MCF 10A (cell line): ENCODE measurements at regions not wholly inside any gene's neighbourhood (a gene's known extent, or its start where the extent isn't known, plus 50 kb on each side); places are given as distances from the start of the nearest gene placed in this dataset.

ENCODE experiments used
- BruUV-seq: library from RNA; stranded (reverse); fragments of 400-500 nt; replicated peaks from 2 replicates; lab custom pipeline; 2021; lab: Mats Ljungman, UMichigan
- CTCF ChIA-PET: fragments of 300-600 bp; sonication (Branson Sonifier 250); formaldehyde crosslinking; extraction: SDS; loops from one replicate; lab custom pipeline; 2021; ENCODE audit warnings: antibody characterized with exemption, inconsistent platforms; lab: Yijun Ruan, JAX
- POLR2A ChIA-PET: fragments of 300-600, 350-650 bp; sonication (Branson Sonifier 250); formaldehyde crosslinking; extraction: SDS; loops from one replicate; lab custom pipeline; 2020; ENCODE audit warnings: antibody characterized with exemption, inconsistent platforms; lab: Yijun Ruan, JAX
- DNase-seq: peaks from one replicate; pipeline ENCODE4 v3.0.0-alpha.2; 2018; ENCODE audit not compliant: unreplicated experiment
- H3K27ac Mint-ChIP-seq: one replicate; pipeline ENCODE4 v1.8.0; 2022; ENCODE audit warnings: mild to moderate bottlenecking, low read depth, mixed read lengths; ENCODE audit not compliant: unreplicated experiment
- H3K27me3 Mint-ChIP-seq: one replicate; pipeline ENCODE4 v1.8.0; 2022; ENCODE audit warnings: mixed read lengths; ENCODE audit not compliant: insufficient read depth, unreplicated experiment
- H3K36me3 Mint-ChIP-seq: one replicate; pipeline ENCODE4 v1.8.0; 2022; ENCODE audit warnings: mild to moderate bottlenecking, moderate library complexity, mixed read lengths; ENCODE audit not compliant: insufficient read depth, unreplicated experiment
- H3K4me1 Mint-ChIP-seq: one replicate; pipeline ENCODE4 v1.8.0; 2022; ENCODE audit warnings: mixed read lengths; ENCODE audit not compliant: insufficient read depth, unreplicated experiment
- H3K4me3 Mint-ChIP-seq: one replicate; pipeline ENCODE4 v1.8.0; 2022; ENCODE audit warnings: mild to moderate bottlenecking, moderate library complexity, mixed read lengths; ENCODE audit not compliant: unreplicated experiment
- H3K9me3 Mint-ChIP-seq: one replicate; pipeline ENCODE4 v1.8.0; 2022; ENCODE audit warnings: mixed read lengths; ENCODE audit not compliant: unreplicated experiment
- CTCF ChIP-seq: fragments of 200-600 bp; IDR thresholded peaks from one replicate; pipeline ENCODE4 v1.8.0; 2022; ENCODE audit warnings: antibody characterized with exemption, mild to moderate bottlenecking; ENCODE audit not compliant: unreplicated experiment
- intact Hi-C: fragments of 100-400 bp; cut with micrococcal nuclease; formaldehyde crosslinking; loops from 2 replicates; pipeline ENCODE4 v1.14.1; 2022

DNA sequence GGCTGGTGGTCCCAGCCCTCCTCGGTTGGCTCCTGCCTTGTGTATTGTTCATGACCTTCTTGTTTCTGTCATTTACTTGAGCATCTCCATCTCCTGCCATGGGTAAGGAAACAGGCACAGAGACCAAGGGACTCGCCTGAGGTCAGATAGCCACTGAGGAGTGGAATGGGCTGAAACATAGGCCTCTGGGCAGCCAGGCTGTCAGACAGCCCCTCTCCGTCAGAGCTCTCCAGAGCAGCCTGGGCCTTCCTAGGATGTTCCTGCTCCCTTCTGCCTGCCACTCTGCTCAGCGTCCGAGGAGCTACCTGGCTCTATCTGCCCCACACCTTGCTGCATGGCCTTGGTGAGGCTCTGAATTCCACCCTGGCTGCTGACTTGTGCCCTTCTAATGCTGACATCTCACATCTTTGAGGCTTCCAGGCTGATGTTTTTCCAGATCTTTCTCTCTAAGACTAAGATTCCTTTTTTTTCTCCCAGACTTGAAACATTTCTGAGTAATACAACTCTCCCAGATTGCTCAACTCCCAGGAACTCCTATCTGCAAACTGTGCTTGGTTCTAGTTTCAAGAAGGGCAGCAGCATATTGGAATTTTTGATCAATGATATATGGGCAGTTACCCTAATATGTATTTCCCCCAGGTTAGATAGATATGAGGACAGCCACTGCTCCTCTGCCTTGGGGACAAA lies 67.7 kb downstream of the MCFD2 start:
- POLR2A ChIA-PET = interaction anchor here (0.8 to 3.2 kb wide), 7 partner anchors 8 to 202 kb away, joined by 3 to 31 read pairs (median 6); no protein-coding TSS in a partner anchor
- peak; percentile 73 for DNase-seq
- Mint-ChIP-seq H3K27ac (peak overlapping the region; percentile 70), H3K4me1 (peaks cover 56% of the 10 kb centered on the region), H3K4me3 (peak overlapping the region; percentile 47), H3K9me3 (no peaks in the 10 kb centered on the region), H3K27me3 (no peaks in the 10 kb centered on the region), H3K36me3 (no peaks in the 10 kb centered on the region)
- no TSS peak for BruUV-seq
- TF ChIP-seq CTCF = no peak
- intact Hi-C loops = no loop called here
- CTCF ChIA-PET = interaction anchor here (0.5 to 1.9 kb wide), 5 partner anchors 25 to 1024 kb away, joined by 3 to 5 read pairs (median 3); no protein-coding TSS in a partner anchor

GRCh38 chr2:46847185-46847710 lies 68.4 kb downstream of the MCFD2 start:
- no peaks in the 10 kb centered on the region for H3K27me3 Mint-ChIP-seq
- POLR2A ChIA-PET = interaction anchor here (1.0 to 3.2 kb wide), 5 partner anchors 9 to 202 kb away, joined by 3 to 31 read pairs (median 10); no protein-coding TSS in a partner anchor
- peak overlapping the region; percentile 47 for H3K4me3 Mint-ChIP-seq
- no peaks in the 10 kb centered on the region for H3K36me3 Mint-ChIP-seq
- DNase-seq = peak; percentile 98
- CTCF ChIA-PET = interaction anchor here (0.6 to 1.9 kb wide), 5 partner anchors 26 to 539 kb away, joined by 3 to 5 read pairs (median 3); no protein-coding TSS in a partner anchor
- H3K4me1 Mint-ChIP-seq = peaks cover 52% of the 10 kb centered on the region
- no TSS peak for BruUV-seq
- no peak for TF ChIP-seq CTCF
- H3K27ac Mint-ChIP-seq = peak overlapping the region; percentile 70
- no peaks in the 10 kb centered on the region for H3K9me3 Mint-ChIP-seq
- intact Hi-C loops = no loop called here

DNA sequence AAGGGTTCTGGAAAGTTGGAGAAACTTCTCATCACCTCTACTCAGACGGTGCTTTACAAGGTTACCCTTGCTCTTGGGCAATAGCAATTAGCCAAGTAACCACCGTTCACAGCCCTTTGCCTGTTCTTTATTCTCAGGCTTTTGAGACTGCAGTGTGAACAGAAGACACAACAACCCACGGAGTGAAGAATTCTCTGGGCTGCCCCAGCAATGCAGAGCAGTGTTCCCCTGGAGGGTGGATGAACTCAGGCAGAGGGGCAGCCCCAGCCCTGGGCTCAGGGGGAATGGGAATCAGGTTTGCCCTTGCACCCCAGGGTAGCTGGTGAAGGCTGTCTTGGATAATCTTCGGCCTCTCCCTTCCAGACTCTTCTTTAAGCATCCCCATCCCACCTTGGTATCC lies 69.1 kb downstream of the MCFD2 start:
- Mint-ChIP-seq H3K9me3 (no peaks in the 10 kb centered on the region), H3K4me3 (no peak overlapping the region), H3K27ac (no peak overlapping the region), H3K4me1 (peaks cover 52% of the 10 kb centered on the region), H3K36me3 (no peaks in the 10 kb centered on the region), H3K27me3 (no peaks in the 10 kb centered on the region)
- peak; percentile 55 for DNase-seq
- intact Hi-C loops = no loop called here
- CTCF ChIA-PET = interaction anchor here (1.2 to 1.8 kb wide), 2 partner anchors 16 to 30 kb away, joined by 3 to 4 read pairs; no protein-coding TSS in a partner anchor
- POLR2A ChIA-PET = interaction anchor here (2.4 to 3.2 kb wide), 2 partner anchors 11 to 28 kb away, joined by 15 to 31 read pairs; no protein-coding TSS in a partner anchor
- TF ChIP-seq CTCF = no peak
- BruUV-seq = no TSS peak
